Testis (tissue), 2 donors: ENCODE measurements at regions not wholly inside any gene's neighbourhood (a gene's known extent, or its start where the extent isn't known, plus 50 kb on each side); places are given as distances from the start of the nearest gene placed in this dataset.

Source experiments
- POLR2A ChIP-seq: fragments of 450-650 bp; IDR thresholded peaks from one replicate; pipeline ENCODE4 v1.6.1; 2017; ENCODE audit warnings: antibody characterized with exemption, mild to moderate bottlenecking, moderate library complexity
- TF ChIP-seq, protein P1 (sequence below), 3 experiments: fragments of 450-650 bp in 2 of 3; fragments of 200-600 bp in 1 of 3; sonication (generic) in 1 of 3; IDR thresholded peaks; one replicate each; pipeline ENCODE4 v1.5.1; 2016 to 2019; ENCODE audit warnings: antibody characterized with exemption in 3 of 3, mild to moderate bottlenecking in 2 of 3, moderate library complexity in 1 of 3

DNA sequence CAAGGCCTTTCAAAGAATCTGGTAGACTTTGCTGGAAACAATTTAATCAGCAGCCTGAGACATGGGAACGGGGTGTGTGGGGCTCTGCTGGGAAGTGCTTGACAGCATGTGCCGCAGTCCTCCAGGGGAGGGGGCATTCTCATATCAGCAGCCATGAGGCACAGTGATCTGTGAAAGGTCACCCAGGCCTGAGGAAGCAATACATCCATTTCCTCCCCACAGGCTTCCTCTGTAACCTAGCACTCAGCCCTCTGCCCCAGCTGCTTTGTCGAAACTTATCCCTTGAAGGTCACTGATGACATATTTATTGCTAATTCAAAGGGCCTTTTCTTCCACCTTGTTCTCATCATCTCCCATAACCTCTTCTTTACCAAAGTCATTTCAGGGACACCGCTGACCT lies 103.3 kb downstream of the TNFAIP3 start:
- no peak for TF ChIP-seq POLR2A
- TF ChIP-seq, protein P1, sequence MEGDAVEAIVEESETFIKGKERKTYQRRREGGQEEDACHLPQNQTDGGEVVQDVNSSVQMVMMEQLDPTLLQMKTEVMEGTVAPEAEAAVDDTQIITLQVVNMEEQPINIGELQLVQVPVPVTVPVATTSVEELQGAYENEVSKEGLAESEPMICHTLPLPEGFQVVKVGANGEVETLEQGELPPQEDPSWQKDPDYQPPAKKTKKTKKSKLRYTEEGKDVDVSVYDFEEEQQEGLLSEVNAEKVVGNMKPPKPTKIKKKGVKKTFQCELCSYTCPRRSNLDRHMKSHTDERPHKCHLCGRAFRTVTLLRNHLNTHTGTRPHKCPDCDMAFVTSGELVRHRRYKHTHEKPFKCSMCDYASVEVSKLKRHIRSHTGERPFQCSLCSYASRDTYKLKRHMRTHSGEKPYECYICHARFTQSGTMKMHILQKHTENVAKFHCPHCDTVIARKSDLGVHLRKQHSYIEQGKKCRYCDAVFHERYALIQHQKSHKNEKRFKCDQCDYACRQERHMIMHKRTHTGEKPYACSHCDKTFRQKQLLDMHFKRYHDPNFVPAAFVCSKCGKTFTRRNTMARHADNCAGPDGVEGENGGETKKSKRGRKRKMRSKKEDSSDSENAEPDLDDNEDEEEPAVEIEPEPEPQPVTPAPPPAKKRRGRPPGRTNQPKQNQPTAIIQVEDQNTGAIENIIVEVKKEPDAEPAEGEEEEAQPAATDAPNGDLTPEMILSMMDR (IDR thresholded peaks at IDR 0.05) = no peak
